ENCODE measurements at regions not wholly inside any gene's neighbourhood (a gene's known extent, or its start where the extent isn't known, plus 50 kb on each side); places are given as distances from the start of the nearest gene placed in this dataset.

- TF ChIP-seq CTCF (conservative IDR thresholded peaks at IDR 0.05 in 1 of 2, IDR thresholded peaks at IDR 0.05 in 1 of 2; ENCODE audit: low read depth in 1 of 2, low read length in 2 of 2) (no peak), EZH2 (IDR thresholded peaks at IDR 0.05; ENCODE audit: low read length, missing control alignments) (no peak)
These were observed 447.9 kb downstream of the SPATA31D1 start for GRCh38 chr9:82436475-82436874.
